AG04450 (cell line): ENCODE measurements at regions not wholly inside any gene's neighbourhood (a gene's known extent, or its start where the extent isn't known, plus 50 kb on each side); places are given as distances from the start of the nearest gene placed in this dataset.

Experiments
- CTCF ChIA-PET: fragments of 300-600, 350-600 bp; formaldehyde crosslinking; extraction: SDS; loops from one replicate; lab custom pipeline; 2022; ENCODE audit warnings: antibody characterized with exemption, inconsistent platforms; lab: Charles Lee
- POLR2A ChIA-PET: fragments of 350-600 bp; formaldehyde crosslinking; extraction: SDS; loops from one replicate; lab custom pipeline; 2021; ENCODE audit warnings: antibody characterized with exemption, inconsistent platforms; lab: Yijun Ruan, JAX
- DNase-seq: peaks from one replicate; pipeline ENCODE4 v3.0.0-alpha.2; 2011; ENCODE audit warnings: low read depth, low spot score
- H3K27ac ChIP-seq: one replicate; pipeline ENCODE4 v1.5.1; 2012; ENCODE audit warnings: low read depth, low read length, control low read depth
- H3K27me3 ChIP-seq: one replicate; pipeline ENCODE4 v1.6.0; 2012; ENCODE audit warnings: low read length; ENCODE audit not compliant: control insufficient read depth, insufficient read depth
- H3K4me3 ChIP-seq: 2 replicates; pipeline ENCODE4 v1.5.1; 2011; ENCODE audit warnings: mild to moderate bottlenecking, low read depth, low read length, control low read depth
- H3K9me3 ChIP-seq: 2 replicates; pipeline ENCODE4 v1.5.1; 2012; ENCODE audit warnings: low read length; ENCODE audit not compliant: control insufficient read depth, insufficient read depth
- CTCF ChIP-seq: IDR thresholded peaks from 2 replicates; pipeline ENCODE4 v1.5.1; 2011; ENCODE audit warnings: low read depth, low read length, control low read depth, inconsistent platforms

- DNase-seq: no peak
- Histone ChIP-seq H3K27me3 (peaks cover 3% of the 10 kb centered on the region), H3K27ac (no peak overlapping the region), H3K4me3 (no peak overlapping the region), H3K9me3 (no peaks in the 10 kb centered on the region)
- ChIA-PET CTCF (no interaction called here), POLR2A (no interaction called here)
- TF ChIP-seq CTCF: no peak
These were observed 136.4 kb upstream of the CYP1B1 start for GRCh38 chr2:38212312-38212711.

GRCh38 chr2:38207168-38207567, 131.2 kb upstream of the CYP1B1 start:
- no peak for DNase-seq
- no peak for TF ChIP-seq CTCF
- Histone ChIP-seq H3K4me3 (no peak overlapping the region), H3K27ac (no peak overlapping the region), H3K27me3 (peaks cover 5% of the 10 kb centered on the region), H3K9me3 (no peaks in the 10 kb centered on the region)
- ChIA-PET POLR2A (no interaction called here), CTCF (no interaction called here)

GRCh38 chr2:38203446-38203810, 127.5 kb upstream of the CYP1B1 start:
- CTCF ChIA-PET: no interaction called here
- no peak for TF ChIP-seq CTCF
- H3K27ac ChIP-seq: no peak overlapping the region

GRCh38 chr2:38202713-38203445, 126.9 kb upstream of the CYP1B1 start:
- DNase-seq: no peak
- H3K27ac ChIP-seq: no peak overlapping the region
- H3K9me3 ChIP-seq: no peaks in the 10 kb centered on the region
- POLR2A ChIA-PET: no interaction called here
- peaks cover 12% of the 10 kb centered on the region for H3K27me3 ChIP-seq
- H3K4me3 ChIP-seq: no peak overlapping the region
- no peak for TF ChIP-seq CTCF
- CTCF ChIA-PET: interaction anchor here (0.6 to 0.9 kb wide), 2 partner anchors 79 to 334 kb away, joined by 3 to 4 read pairs; no protein-coding TSS in a partner anchor

More at GRCh38 chr2:38203446-38203810, 127.5 kb upstream of the CYP1B1 start:
- POLR2A ChIA-PET: no interaction called here
- H3K9me3 ChIP-seq: no peaks in the 10 kb centered on the region
- peaks cover 12% of the 10 kb centered on the region for H3K27me3 ChIP-seq
- H3K4me3 ChIP-seq: no peak overlapping the region
- no peak for DNase-seq

- no peak for TF ChIP-seq CTCF
- Histone ChIP-seq H3K9me3 (no peaks in the 10 kb centered on the region), H3K4me3 (no peak overlapping the region), H3K27ac (no peak overlapping the region), H3K27me3 (peaks cover 15% of the 10 kb centered on the region)
- POLR2A ChIA-PET: no interaction called here
- CTCF ChIA-PET: interaction anchor here (0.9 kb wide), 1 partner anchor 78 kb away, joined by 3 read pairs; no protein-coding TSS in a partner anchor
- no peak for DNase-seq
These were observed 125.8 kb upstream of the CYP1B1 start for GRCh38 chr2:38201784-38202183.
